ENCODE measurements at regions not wholly inside any gene's neighbourhood (a gene's known extent, or its start where the extent isn't known, plus 50 kb on each side); places are given as distances from the start of the nearest gene placed in this dataset.

DNA sequence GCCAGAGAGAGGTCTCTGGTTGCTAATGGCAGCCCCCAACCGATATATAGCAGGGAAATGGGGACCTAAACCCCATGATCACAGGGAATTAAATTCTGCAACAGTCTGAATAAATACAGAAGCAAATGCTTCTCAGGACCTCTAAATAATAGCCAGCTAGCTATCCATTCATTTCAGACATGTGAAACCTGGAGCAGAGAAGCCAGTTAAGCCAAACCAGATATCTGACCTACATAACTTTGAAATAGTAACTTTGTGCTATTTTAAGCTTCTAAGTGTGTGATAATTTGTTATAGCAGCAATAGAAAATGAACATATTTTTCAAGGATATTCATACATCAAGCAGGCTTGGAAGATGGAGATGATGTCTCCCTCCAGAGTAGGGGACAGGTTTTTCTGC is 1062.9 kb upstream of the CADM2 start:
- no peak for DNase-seq (ENCODE audit: low spot score)

DNA sequence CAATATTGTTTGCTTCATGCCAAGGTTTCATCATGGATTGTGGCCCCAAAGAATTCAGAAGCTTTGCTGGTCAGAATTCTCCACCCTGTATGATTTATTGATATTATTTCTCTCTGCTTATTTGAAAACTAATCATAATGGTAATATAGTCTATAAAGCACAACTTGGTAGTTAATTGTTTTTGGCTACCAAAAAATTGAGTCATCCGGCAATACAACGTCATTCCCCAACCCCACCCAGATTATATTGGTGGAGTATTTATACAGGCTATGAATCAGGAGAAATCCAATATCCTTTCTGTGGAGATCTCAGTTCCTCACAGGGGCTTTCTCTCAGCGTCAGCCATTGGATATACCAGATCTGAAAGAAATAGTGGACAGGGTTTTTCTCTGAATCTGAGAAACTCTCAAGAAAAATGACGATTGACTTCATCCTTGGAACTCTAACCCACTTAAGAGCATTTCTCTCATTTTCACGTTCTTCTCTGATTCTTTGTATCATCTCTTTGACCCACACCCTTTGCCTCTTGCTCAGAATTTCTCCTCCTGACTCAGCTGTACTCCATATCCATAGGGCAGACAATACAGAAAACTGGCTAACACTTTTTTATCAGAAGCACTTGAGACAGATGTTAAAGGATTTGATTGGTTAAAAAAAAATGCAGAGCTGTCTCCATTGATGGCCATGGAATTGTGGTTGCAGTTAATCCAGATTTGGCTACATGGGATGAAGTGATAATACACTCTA is 1055.8 kb upstream of the CADM2 start:
- no peak for DNase-seq (ENCODE audit: low spot score)

DNA sequence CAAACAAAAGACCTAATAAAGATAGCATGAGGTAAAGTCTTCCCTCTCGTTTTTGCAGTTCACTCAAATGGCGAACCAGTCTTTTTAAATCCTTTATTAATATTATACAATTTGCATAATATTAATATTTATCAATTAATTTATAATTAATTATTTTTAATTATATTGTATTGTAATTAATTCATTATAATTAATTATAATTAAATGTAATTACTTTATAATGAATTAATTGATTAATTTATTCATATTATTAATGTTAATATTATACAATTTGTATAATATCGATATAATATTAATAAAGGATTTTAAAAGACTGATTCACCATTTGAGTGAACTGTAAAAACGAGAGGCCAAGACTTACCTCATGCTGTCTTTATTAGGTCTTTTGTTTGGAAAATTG is 1045.4 kb upstream of the CADM2 start:
- DNase-seq (ENCODE audit: low spot score), result no peak

DNA sequence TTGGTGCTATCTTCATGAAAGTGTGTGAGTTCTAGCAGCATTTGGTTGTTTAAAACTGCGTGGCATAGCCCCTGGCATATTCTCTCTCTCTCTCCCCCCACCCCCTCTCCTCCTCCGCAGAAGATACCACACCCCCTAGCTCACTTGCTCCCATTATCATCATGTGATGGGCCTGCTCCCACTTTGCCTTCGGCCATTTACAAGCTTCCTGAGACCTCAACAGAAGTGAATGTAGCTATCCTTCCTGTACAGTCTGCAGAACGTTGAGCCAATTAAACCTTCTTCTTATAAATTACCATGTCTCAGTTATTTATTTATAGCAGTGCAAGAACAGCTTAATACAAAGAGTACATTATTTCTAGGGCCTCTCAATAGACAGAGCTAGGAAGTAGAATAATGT is 1032.5 kb upstream of the CADM2 start:
- no peak for DNase-seq (ENCODE audit: low spot score)

DNA sequence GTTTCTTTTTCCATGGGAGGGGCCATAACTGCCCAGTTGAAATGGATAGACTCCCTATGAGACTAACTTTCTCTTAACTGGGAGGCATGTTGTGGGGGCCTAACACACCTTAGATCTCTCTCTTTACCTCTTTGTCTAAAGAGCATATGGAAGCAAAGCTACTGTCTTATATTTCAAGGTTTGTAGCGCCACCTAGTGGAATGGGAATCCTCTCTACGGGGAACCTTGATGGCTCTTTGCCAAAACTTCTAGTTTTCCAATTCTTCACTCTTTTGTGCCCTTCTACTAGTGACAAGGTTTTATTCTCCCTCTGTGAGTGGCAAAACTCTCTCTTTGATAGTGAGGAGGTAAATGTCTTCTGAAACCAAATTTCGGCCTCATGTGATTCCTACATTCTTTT is 1030.4 kb upstream of the CADM2 start:
- no peak for DNase-seq (ENCODE audit: low spot score)

DNA sequence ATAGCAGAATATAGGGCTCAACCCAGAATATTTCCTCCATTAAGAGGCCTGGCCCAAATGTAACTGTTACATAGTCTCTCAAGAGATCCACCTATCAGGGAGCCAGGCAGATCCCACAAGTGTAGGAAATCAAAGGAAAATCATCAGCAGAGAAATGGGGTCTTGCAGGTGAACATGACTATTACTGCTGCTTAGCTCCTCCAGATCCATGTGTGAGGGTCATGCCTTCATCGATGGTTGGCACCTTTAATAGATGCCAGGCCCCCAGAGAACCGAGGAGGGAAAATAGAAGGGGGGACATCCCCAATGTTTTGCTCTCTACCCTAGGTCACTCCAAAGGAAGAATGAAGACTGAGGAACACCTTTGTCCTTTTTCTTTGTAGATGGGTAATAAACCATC is 1029.9 kb upstream of the CADM2 start:
- no peak for DNase-seq (ENCODE audit: low spot score)

DNA sequence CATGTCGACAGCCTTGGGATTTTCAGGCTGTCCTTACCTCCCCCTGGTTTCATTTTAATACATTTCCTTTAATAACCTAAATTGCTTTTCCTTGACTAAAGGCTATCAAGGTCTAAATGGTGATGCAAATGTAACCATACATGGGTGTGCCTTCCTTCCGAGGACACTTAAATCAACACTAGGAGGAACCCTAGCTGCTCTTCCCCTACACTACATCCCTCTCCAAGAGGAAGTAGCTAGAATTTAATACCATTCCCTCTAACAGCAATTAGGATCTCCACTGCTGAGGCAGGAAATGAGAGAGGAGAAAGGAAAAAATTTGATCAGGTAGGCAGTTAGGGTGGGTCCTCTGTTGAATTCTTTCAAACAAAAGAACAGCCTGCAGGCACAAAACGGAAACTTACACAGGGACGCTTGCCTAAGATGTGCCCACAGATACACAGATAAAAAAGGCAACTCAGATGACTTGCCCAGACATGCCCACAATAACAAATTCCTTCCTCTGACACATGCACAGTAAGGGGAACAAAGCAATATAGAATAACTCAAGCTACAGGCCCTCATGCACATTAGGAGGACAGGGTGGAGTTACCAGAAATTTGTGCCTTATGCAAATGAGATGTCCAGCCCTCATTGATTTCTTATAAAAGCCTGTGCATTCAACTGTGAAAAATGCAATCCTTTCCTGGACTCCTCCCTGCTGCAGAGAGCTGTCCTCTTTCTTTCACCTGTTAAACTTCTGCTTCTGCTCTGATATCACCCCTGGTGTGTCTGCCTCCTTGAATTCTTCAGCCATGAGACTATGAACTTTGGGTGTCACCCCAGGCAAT is 1024.4 kb upstream of the CADM2 start:
- no peak for DNase-seq (ENCODE audit: low spot score)

DNA sequence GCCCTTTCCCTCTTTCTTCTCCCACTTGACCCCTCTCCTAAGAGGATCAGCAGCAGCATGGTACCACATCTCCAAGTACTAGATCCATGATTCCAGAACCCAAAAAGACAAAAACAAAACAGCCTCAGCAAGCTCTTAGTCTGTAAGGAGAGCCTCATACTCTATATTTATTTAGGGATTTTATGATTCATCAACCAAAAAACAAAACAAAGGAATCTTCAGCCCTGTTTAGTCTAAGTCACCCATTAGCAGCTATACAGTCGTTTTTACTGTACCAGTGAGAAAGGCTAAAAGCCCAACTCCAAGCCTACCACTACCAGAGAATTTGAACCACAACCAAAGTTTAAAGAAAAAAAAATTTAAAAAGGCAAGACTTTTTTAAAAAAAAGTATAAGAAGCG is 1020.3 kb upstream of the CADM2 start:
- DNase-seq (ENCODE audit: low spot score), result no peak

DNA sequence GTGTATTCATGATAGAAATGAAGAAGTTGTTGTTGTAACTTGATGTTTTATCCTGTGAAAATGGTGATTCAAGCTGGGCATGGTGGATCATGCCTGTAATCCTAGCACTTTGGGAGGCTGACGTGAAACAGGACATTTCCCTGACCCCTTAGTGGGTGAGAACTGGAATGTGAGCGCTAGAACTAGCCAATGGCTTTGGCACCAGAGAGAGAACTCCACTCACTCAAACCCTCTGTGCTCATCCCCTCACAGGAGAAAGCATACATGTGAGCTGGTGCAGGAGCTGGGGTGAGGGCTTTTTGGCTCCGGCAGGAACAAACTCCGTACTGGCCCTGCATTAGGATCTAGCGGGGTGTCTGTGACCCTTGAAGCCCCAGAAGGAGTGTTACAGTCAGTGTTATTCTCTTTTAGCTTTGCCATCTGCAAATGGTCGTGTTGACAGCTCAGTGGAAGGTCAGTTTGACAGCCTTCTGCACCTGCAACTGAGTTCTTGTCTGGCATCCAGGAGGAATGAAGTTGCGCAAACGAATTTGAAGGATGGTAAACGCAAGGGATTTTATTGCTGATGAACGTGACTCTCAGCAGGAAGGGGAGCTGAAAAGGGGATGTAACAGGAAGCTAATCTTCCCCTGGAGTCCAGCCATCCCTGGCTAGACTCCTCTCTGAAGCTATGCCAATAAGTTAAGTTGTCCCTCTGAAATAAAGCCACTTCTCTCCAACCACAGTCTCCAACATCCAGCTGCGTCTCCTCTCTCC is 1016.6 kb upstream of the CADM2 start:
- no peak for DNase-seq (ENCODE audit: low spot score)

DNA sequence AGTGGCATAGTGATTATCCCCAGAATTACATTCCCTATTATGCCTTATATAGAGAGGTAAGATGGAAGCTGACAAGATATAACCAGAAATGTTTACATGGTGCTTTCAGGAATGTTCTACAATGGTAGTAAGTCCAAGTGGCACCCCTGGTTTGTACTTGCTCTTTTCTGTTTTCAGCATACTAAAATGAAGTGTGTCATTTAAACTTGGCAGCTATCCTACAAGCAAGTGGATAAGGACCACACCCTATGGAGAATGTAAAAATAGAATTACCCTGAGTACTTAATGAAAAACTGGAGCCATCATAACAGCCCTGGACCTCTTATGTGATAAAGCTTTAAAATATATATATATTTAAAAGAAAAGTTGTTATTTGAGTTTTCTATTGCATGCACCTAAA is 1012.7 kb upstream of the CADM2 start:
- no peak for DNase-seq (ENCODE audit: low spot score)

DNA sequence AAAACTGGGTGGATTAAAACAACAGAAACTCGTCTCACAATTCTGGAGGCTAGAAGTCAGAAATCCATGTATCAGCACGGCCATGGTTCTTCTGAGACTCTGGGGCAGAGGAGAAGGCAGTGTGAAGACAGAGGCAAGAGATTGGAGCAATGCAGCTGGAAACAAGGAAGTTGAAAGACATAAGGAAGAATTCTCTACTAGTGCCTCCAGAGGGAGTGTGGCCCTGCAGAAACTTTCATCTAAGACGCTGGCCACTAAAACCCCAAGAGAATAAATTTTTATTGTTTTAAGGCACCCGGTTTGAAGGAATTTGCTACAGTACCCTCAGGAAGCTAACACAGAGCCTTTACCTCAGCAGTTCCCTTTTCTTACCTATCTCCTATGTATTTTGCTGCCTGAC is 1012.2 kb upstream of the CADM2 start:
- DNase-seq (ENCODE audit: low spot score), result peak; percentile 4

DNA sequence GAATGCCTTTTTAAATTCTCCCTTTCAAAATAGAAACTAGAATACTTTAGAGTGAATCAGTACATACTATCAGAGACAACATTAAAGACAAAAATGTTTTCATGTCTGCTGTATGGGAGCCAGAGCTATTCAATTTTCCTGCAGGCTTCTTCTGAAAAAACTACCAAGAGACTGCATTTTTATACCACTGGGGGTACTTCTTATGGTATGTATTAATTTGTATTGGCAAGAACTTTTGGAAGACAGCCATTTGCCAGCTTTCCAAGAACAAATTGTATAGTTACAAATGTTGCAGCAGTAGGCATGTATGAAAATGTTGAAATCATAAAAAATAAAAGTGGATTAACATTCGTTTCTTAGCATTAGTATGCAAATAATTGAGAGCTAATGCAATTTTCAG is 1010.0 kb upstream of the CADM2 start:
- no peak for DNase-seq (ENCODE audit: low spot score)

DNA sequence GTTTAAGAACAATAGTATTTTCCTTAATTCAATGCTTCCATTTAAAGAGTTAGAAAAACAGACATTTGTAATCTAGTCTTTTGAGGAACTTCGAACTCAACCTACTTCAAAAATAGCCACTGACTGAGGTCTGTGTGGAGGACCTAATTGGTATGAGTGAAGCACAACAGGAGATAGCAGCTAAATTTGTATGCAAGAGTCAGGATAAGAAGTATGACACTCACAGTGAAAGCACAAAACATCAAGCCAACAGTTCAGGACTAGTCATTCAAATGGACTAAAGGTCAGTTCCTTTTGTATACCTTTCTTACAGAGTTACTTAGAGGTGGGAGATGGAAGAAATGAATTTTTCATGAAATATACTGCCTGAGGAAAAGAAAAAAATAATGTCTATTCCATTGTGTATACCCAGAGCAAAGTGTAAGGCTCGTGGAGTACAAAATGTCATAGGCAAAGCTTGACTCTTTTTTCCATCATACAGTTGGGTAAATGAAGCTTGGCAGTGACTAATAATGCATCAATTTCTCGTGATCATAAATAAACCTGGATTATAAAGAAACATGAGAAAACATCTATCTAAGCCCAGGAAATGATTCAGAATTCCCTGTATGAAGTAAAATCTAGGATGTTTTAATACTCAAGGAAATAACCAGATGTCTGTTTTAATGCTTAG is 1005.2 kb upstream of the CADM2 start:
- DNase-seq (ENCODE audit: low spot score), result peak; percentile 9

DNA sequence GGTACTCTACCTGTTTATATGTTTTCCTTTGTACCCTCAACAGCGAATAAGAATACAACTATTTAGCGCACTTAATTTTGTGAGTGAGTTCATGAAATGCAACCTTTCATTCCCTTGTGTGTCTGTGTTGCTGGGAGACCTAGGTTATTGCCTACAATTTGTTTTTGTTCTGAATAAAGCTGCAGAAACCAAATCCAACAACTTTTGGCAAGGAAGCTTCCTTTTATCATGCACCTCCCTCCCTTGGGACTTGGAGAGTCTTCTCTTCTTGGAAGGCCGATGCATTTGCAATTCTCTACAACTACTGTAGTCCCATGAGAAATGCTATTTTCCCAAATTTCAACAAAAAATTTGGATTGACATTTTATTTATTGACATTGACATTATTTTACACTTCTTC is 1002.4 kb upstream of the CADM2 start:
- DNase-seq (ENCODE audit: low spot score), result no peak

DNA sequence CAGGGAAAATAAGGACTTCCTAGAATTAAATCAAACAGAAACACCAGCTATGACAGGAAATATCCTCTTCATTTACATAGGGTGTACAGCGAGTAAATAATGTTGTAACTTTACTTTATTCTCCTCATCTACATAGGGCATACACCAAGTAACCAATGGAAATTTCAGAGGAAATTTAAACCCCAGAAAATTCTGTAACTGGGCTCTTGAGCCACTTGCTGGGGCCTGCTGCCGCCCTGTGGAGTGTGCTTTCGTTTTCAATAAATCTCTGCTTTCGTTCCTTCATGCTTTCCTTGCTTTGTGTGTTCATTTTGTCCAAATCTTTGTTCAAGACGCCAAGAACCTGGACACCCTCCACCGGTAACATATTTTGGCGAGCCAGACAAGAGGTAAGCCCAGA is 990.4 kb upstream of the CADM2 start:
- DNase-seq (ENCODE audit: low spot score), result no peak

DNA sequence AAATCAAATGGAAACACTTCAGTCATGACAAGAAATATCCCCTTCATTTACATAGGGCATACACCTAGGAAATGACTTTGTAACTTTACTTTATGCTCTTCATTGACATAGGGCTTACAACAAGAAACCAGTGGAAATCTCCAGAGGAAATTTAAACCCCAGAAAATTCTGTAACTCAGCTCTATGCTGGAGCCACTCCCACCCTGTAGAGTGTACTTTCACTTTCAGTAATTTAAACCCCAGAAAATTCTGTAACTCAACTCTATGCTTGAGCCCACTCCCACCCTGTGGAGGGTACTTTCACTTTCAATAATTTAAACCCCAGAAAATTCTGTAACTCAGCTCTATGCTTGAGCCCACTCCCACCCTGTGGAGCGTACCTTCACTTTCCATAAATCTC is 987.1 kb upstream of the CADM2 start:
- DNase-seq (ENCODE audit: low spot score), result no peak

DNA sequence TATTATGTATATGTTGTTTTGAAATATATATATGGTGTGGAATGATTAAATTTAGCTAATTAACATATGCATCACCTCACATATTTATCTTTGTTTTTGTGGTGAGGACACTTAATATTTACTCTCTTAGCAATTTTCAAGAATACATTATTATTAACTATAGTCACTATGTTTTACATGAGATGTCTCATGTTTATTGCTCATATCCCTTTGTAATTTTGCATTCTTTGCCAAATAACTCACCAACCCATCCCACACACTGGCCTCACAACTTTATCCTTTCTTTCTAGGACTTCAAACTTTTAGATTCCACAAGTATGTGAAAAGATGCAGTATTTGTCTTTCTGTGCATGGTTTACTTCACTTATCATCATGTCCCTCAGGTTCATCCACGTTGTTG is 950.2 kb upstream of the CADM2 start:
- DNase-seq (ENCODE audit: low spot score), result no peak

DNA sequence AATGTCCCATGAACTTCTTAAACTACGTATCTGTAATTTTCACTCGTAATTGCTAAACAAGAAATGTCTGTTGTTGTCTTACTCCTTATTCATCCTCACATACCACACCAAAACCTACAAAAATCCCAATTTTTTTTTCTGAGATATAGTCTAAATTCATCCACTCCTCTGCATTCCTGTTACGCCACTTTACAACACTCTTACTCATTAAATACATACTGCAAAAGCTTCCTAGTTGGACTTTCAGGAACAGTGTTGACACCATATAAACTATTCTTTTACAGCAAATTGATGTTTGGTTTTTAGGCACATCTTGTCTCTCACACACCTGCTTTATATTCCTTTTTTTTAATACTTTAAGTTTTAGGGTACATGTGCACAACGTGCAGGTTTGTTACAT is 934.9 kb upstream of the CADM2 start:
- no peak for DNase-seq (ENCODE audit: low spot score)

DNA sequence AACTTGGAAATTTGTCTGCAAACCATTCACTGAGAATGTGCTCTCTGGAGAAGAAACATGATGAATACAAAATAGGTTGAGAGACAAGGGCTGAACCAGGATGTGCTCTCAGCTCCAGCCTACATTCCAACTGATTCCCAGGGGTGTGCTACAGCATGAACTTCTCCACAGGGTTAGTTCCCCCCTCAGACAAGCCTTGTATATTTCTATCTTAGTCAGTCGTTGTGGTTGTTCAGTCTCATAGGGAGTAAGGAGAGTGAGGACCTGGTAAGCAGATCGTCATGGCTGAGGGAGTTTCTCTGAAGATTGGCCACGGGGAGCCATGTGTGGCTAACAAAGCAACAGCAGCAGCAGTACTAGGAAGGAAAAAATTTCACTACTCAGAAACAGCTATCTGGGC is 919.7 kb upstream of the CADM2 start:
- no peak for DNase-seq (ENCODE audit: low spot score)

DNA sequence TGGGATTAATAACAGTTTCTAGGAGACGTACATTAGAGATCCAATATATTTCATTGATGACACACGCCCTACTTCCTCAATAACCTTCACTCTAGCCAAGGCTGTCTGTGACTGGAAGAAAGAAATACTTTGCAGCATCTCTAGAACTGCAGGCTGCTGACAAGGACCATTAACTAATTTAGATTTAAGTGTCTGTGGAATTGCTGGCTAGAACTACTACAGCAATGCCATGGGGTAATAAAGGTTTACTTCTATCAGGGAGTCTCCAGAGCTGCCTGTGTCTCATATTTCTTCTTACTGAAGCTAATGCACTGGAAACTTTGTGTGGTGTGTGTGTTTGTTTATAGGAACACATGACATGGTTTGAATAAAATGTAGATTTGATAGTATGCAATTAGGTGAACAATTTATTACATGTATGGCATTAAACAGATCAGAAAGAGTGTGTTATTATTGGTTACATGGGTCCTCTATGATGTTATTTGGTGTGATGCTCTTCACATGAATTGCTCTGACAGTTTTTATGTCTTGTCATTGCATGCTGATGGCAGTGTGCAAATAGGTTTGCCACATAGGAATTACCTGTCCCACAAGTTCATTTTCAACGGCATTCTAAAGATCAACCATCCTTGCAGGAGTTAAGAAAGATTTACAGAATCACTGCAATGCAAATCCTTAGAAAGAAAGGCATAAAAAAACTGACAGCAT is 916.2 kb upstream of the CADM2 start:
- no peak for DNase-seq (ENCODE audit: low spot score)

DNA sequence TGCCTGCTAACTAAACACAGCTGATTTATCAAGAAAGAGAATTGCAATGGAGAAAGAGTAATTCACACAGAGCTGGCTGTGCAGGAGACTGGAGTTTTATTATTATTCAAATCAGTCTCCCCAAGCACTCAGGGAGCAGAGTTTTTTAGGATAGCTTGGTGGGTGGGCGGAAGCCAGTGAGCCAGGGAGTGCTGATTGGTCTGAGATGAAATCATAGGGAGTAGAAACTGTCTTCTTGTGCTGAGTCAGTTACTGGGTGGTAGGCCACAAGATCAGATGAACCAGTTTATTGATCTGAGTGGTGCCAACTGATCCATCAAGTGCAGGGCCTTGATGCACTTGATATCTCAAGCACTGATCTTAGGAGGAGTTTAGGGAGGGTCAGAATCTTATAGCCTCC is 891.9 kb upstream of the CADM2 start:
- DNase-seq (ENCODE audit: low spot score), result no peak

DNA sequence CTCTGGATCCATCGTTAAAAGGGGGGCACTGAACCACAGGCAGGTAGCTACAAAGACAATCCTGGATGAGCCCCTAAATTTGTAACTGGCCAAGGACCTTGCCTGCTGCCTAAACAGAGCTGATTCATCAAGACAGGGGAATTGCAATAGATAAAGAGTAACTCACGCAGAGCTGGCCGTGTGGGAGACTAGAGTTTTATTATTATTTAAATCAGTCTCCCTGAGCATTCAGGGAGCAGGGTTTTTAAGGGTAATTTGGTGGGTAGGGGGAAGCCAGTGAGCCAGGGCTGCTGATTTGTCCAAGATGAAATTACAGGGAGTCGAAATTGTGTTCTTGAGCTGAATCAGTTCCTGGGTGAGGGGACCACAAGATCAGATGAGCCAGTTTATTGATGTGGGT is 885.1 kb upstream of the CADM2 start:
- DNase-seq (ENCODE audit: low spot score), result no peak

Data from Ammon's horn (tissue), 1 donor.